HG03575 (cell line): ENCODE measurements at regions not wholly inside any gene's neighbourhood (a gene's known extent, or its start where the extent isn't known, plus 50 kb on each side); places are given as distances from the start of the nearest gene placed in this dataset.
"Not testable (repeated sequence)": the region's sequence is repeated elsewhere in the genome, so short reads cannot be mapped to it uniquely, and the experiment has no call there.

Source experiments
- ATAC-seq: cut with Tn5 transposase; IDR thresholded peaks from one replicate; pipeline ENCODE4 v1.9.1; 2021; ENCODE audit not compliant: unreplicated experiment, insufficient number of reproducible peaks, low FRiP score; ENCODE audit errors: extremely low read depth

GRCh38 chr5:100691085-100691484, 155.9 kb downstream of the FAM174A start:
- ATAC-seq: no peak

DNA sequence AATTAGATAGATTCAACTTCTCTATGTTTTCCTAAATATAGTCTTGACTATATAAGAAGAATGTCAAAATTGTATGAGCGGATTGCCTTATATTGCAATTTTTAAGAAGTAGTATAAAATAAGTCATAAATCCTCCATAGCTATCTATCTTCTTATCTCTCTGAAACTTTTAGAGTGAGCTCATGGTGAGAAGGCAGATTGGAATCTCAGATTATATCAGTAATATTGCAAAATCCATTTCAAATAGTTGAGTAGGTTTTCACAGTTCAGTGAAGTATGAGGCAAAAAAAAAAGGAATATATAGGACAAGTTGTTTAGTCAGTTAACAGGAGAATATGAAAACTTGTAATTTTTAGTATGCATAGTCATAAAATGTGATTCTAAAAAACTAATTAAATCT, 156.4 kb downstream of the FAM174A start:
- no peak for ATAC-seq

DNA sequence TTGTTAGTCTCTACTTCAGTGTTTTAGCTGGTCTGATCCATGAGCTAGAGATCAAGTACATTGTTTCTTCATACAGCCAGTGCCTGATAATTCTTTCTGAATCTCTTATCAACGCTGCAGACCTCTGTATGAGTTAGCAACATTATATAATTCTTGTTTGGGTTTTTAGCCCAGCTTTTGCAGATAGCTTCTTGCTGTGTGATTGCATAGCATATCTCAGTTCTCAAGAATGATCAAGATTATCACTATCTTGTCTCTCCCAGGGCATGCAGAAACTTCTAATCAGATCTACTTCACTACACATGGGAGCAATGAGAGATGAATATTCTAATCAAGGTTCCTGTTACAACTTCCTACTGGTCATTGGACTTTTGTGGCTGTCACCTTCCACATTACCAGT, 158.3 kb downstream of the FAM174A start:
- ATAC-seq: no peak

GRCh38 chr5:100694100-100694499, 158.9 kb downstream of the FAM174A start:
- no peak for ATAC-seq

DNA sequence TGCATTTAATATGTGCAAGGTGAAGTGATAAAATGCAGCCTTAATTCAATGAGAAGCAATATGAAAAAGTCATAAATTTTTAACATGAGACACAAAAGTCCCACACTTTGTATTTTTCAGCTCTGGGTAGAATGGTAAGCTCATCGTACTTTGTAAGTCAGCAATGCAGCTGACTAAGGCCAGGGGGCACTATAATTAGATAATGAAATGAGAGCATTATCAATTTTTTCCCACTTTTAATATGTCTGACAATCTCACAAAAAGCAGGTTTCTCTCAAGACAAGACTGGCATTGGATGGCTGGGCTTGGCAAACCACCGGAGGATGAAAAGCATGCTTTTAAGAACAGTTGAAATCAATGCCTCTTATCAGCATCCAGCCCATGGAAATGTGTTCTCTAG, 162.8 kb downstream of the FAM174A start:
- no peak for ATAC-seq

DNA sequence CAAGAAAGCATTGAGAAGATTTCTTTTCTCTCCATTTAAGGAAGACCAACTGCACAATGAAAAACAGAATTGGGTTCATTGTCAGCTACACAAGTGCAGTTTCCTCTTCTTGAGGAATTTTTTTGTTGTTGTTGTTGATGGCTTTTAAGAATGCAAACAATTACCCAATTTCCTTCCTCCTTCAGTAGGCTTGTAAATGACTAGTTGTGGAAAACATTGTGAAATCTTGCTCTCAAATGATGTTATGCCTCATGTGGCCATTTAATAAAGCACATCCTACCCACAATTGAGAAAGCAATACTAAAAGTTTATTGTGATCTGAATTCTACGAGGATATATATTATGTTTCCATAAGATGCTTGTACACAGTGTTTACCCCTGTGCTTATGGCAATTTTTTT, 171.6 kb downstream of the FAM174A start:
- no peak for ATAC-seq

DNA sequence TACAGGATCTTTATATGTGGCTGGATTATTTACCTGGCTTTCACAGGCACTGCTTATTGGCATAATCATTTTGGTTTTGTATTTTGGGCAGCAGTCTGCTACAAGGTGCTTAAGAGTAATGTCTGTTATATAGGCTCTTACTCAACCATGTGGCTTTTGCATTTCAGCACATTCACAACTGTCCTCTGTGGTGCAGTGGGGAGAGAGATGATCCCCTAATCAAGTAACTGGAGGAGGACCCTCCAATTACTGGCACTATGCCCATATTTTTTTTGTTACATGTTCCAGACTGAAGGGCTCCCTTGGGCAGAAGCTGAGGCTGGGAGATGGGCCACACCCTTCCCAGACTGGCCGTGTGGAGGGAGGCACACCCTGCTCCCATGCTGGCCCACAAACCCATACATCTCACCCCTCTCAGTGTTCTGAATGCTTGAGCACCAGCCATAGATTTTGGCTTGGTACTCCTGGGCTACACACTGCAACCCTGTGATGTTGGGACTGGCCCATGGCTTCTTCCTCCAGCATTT, 173.5 kb downstream of the FAM174A start:
- ATAC-seq: no peak

DNA sequence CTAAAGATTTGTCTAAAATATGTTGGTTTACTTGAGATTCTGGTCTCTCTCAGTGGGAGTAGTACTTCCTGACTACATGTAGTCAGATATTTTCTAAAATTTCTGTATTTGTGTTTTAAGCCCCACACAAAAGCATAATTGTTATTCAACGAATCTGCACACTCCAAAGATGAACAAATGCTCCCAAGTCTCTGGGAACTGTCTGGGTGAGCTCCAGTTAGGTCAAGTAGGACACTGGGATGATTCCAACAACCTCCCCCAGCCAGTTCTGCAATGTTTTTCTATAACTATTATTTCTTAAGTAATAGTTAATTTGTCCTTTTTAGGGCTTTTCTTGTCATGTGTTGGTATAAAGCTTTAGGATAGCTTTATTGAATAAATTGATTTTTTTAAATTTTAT, 174.6 kb downstream of the FAM174A start:
- ATAC-seq: no peak

- not testable (repeated sequence) for ATAC-seq
Observed at GRCh38 chr5:100714780-100715179, 179.6 kb downstream of the FAM174A start.

DNA sequence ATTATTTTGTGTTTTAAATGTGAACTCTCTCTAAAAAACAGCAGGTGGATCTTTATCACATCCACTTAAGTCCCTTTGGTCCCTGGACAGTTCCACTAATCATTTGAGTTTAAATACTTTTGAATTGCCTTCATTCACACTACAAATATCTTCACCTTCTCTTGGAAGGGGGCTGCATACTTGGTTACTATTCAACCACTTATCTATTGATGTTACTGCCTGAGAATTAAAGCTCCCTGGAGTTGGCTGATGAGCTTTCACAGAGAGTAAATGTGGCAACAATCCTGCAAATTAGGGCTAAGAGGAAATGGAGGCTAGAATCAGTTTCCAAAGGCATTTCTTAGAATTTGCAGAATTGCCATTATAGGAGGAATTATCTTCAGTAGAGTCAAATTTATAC, 180.4 kb downstream of the ST8SIA4 start:
- no peak for ATAC-seq

GRCh38 chr5:100723229-100723628, 179.9 kb downstream of the ST8SIA4 start:
- ATAC-seq: no peak

DNA sequence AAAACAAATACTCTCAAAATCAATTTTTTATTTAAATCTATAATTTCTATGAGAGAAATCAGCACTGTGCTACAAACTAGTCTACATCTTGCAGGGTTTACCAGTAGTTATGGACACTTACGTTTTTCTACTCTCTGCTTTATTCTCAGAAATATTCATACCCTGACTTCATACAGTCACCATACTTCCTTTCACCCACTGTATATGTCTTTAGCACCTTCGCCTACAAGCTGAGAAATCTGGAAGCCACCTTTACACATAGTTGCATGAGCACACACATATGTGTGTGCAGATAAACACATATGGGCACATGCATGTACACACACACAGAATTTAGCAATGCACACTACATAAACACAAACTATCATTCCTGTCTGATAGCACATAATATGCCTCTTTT, 177.0 kb downstream of the ST8SIA4 start:
- ATAC-seq: no peak

DNA sequence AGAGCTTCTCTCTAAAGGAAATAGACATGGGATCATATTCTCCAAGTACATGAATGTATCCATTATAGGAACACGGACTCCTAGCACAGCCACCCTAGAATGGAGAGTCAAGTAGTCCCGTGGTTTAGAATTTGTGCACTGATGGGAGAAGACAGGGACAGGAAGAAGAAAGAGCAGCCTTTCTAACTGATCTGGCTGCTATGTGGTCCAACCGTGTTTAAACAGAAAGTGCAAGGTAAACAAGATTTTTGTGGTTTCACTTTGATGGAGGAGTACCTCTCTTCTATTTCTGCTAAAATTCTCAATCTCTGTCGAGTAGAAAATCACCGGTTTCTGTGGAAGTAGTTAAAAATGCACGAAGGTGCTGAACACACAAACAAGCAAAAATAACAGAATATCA, 171.3 kb downstream of the ST8SIA4 start:
- ATAC-seq: peak; percentile 98

DNA sequence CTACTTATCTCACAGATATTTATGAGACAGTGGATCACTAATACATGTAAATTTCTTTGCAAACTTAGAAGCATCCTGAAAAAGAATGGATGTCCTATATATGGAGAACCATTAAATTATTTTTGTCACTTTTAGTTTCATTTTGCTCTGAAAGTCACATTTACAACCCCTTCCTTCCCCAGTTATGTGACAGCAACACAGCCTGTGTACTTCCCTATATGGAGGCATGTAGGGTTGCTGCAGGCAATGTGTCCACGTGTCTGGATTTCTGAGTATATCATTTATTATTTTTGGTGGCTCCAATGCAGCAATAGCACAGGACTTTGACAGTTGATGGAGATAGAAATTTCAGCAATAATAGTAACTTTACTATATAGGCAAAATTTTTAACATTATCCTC, 156.4 kb downstream of the ST8SIA4 start:
- peak; percentile 77 for ATAC-seq

DNA sequence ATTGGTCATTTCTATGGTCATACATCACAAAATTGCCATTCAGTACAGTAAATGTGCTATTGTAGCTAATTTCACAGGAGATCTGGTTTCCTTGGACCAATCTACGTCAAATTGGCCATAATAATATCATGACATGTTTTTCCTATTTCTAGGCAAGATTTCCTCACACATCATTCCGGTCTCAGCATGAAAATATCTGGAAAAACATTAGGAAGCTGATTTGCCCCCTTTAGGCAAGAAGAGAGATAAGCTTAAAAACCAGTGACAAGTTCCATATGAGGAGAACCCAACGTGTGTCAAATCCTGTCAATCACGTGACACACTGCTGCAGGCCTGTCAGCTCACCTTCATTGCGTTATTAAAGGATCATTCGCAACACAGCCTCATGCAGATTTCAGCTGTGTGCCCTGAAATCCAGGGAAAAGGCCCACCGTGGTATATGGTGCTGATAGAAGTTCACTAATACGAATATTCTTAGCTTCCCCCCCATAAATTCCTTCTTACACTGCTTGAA, 153.3 kb downstream of the ST8SIA4 start:
- no peak for ATAC-seq

DNA sequence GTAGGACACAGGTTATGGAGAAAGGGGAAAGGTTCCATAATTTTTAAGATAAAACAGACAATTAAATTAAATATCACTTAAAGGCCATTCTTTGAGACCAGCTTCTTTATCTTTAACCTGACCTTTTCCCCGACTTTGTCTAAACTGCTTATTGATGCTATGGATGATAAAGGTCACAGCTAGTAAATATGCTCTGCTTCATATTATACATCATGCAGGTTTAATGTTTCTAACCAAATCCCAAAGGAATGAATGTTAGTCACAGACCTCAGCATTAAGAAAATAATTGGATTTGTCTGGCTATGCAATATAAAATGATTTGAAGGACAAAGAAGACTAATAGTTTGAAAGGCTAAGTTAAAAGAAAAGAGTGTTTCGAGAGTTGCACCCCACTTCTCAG, 147.6 kb downstream of the ST8SIA4 start:
- no peak for ATAC-seq
